A673 (cell line): ENCODE measurements at regions not wholly inside any gene's neighbourhood (a gene's known extent, or its start where the extent isn't known, plus 50 kb on each side); places are given as distances from the start of the nearest gene placed in this dataset.

Experiments
- BruUV-seq: library from RNA; stranded (reverse); fragments of 400-500 nt; replicated peaks from 2 replicates; lab custom pipeline; 2021; lab: Mats Ljungman, UMichigan
- CTCF ChIA-PET: fragments of 300-600 bp; sonication (Branson Sonifier 250); formaldehyde crosslinking; loops from one replicate; lab custom pipeline; 2022; ENCODE audit warnings: antibody characterized with exemption; lab: Charles Lee
- POLR2A ChIA-PET: fragments of 300-600 bp; sonication (Branson Sonifier 250); formaldehyde crosslinking; loops from one replicate; lab custom pipeline; 2022; ENCODE audit warnings: antibody characterized with exemption; ENCODE audit not compliant: low non-redundant PET; lab: Charles Lee
- DNase-seq: peaks from one replicate; pipeline ENCODE4 v3.0.0-alpha.2; 2015; ENCODE audit warnings: low spot score
- H3K27ac ChIP-seq: fragments of 200-600 bp; sonication (generic); 2 replicates; pipeline ENCODE4 v1.5.1; 2016; ENCODE audit warnings: mixed run types, low read depth, mild to moderate bottlenecking, mixed read lengths, antibody characterized with exemption, low read length; ENCODE audit not compliant: poor library complexity, severe bottlenecking
- H3K27me3 ChIP-seq: fragments of 200-600 bp; sonication (generic); replicated peaks from 2 replicates; pipeline ENCODE4 v1.6.1; 2017; ENCODE audit warnings: mixed run types, low read depth, mild to moderate bottlenecking, mixed read lengths, antibody characterized with exemption, low read length; ENCODE audit not compliant: insufficient read depth, poor library complexity
- H3K36me3 ChIP-seq: fragments of 200-600 bp; sonication (generic); 2 replicates; pipeline ENCODE4 v1.6.1; 2016; ENCODE audit warnings: mixed run types, mild to moderate bottlenecking, mixed read lengths, antibody characterized with exemption, low read length; ENCODE audit not compliant: insufficient read depth, poor library complexity, severe bottlenecking
- H3K4me1 ChIP-seq: fragments of 200-600 bp; sonication (generic); 2 replicates; pipeline ENCODE4 v1.6.1; 2017; ENCODE audit warnings: mixed run types, mild to moderate bottlenecking, mixed read lengths, antibody characterized with exemption, low read length; ENCODE audit not compliant: insufficient read depth, poor library complexity, severe bottlenecking
- H3K4me3 ChIP-seq: fragments of 200-600 bp; sonication (generic); 2 replicates; pipeline ENCODE4 v1.5.1; 2016; ENCODE audit warnings: low read depth, mixed run types, mild to moderate bottlenecking, mixed read lengths, low read length; ENCODE audit not compliant: poor library complexity, severe bottlenecking
- H3K9me3 ChIP-seq: fragments of 200-600 bp; sonication (generic); 2 replicates; pipeline ENCODE4 v1.6.1; 2016; ENCODE audit warnings: mixed run types, low read depth, mild to moderate bottlenecking, mixed read lengths, antibody characterized with exemption, low read length; ENCODE audit not compliant: poor library complexity, severe bottlenecking
- EZH2 ChIP-seq: fragments of 200-600 bp; sonication (generic); IDR thresholded peaks from 2 replicates; pipeline ENCODE4 v1.6.1; 2017; ENCODE audit warnings: borderline replicate concordance, low read depth, mild to moderate bottlenecking, mixed read lengths, antibody characterized with exemption, low read length; ENCODE audit not compliant: poor library complexity, severe bottlenecking
- intact Hi-C: fragments of 100-400 bp; cut with micrococcal nuclease; formaldehyde crosslinking; loops from one replicate; pipeline ENCODE4 v1.10.0; 2022; ENCODE audit not compliant: unreplicated experiment
- TF ChIP-seq, protein P1 (sequence below): fragments of 300-800, 200-600 bp; sonication (generic); conservative IDR thresholded peaks from 2 replicates; pipeline ENCODE4 v1.5.1; 2017; ENCODE audit warnings: low read depth, mild to moderate bottlenecking, antibody characterized with exemption, low read length, moderate library complexity, mixed read lengths

- H3K27me3 ChIP-seq = no peaks in the 10 kb centered on the region
- ChIA-PET CTCF (no interaction called here), POLR2A (no interaction called here)
- no peaks in the 10 kb centered on the region for H3K36me3 ChIP-seq
- BruUV-seq = no TSS peak
- intact Hi-C loops = no loop called here
- no peak for DNase-seq
- no peaks in the 10 kb centered on the region for H3K9me3 ChIP-seq
- TF ChIP-seq EZH2 = no peak
- TF ChIP-seq, protein P1, sequence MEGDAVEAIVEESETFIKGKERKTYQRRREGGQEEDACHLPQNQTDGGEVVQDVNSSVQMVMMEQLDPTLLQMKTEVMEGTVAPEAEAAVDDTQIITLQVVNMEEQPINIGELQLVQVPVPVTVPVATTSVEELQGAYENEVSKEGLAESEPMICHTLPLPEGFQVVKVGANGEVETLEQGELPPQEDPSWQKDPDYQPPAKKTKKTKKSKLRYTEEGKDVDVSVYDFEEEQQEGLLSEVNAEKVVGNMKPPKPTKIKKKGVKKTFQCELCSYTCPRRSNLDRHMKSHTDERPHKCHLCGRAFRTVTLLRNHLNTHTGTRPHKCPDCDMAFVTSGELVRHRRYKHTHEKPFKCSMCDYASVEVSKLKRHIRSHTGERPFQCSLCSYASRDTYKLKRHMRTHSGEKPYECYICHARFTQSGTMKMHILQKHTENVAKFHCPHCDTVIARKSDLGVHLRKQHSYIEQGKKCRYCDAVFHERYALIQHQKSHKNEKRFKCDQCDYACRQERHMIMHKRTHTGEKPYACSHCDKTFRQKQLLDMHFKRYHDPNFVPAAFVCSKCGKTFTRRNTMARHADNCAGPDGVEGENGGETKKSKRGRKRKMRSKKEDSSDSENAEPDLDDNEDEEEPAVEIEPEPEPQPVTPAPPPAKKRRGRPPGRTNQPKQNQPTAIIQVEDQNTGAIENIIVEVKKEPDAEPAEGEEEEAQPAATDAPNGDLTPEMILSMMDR = no peak
- H3K4me3 ChIP-seq = no peak overlapping the region
- H3K27ac ChIP-seq = no peak overlapping the region
- peaks cover 14% of the 10 kb centered on the region for H3K4me1 ChIP-seq
Measured at GRCh38 chrX:39731735-39732134, 366.0 kb downstream of the BCOR start.

- no peak overlapping the region for H3K27ac ChIP-seq
- no TSS peak for BruUV-seq
- no peaks in the 10 kb centered on the region for H3K27me3 ChIP-seq
- TF ChIP-seq, protein P1 = no peak
- no peak for TF ChIP-seq EZH2
- H3K4me1 ChIP-seq = peaks cover 8% of the 10 kb centered on the region
- no peak overlapping the region for H3K4me3 ChIP-seq
- DNase-seq = no peak
- intact Hi-C loops = no loop called here
- H3K9me3 ChIP-seq = no peaks in the 10 kb centered on the region
- H3K36me3 ChIP-seq = no peaks in the 10 kb centered on the region
- ChIA-PET CTCF (no interaction called here), POLR2A (no interaction called here)
Measured at GRCh38 chrX:39733745-39734144, 364.0 kb downstream of the BCOR start.

GRCh38 chrX:39734174-39734776 lies 363.5 kb downstream of the BCOR start:
- CTCF ChIA-PET = no interaction called here
- intact Hi-C loops = no loop called here

More at GRCh38 chrX:39734174-39734776, 363.5 kb downstream of the BCOR start:
- H3K4me1 ChIP-seq = peaks cover 8% of the 10 kb centered on the region
- POLR2A ChIA-PET = no interaction called here
- no peak overlapping the region for H3K4me3 ChIP-seq
- no peak for TF ChIP-seq EZH2
- TF ChIP-seq, protein P1 = no peak
- no TSS peak for BruUV-seq
- H3K27ac ChIP-seq = no peak overlapping the region
- no peak for DNase-seq
- H3K9me3 ChIP-seq = no peaks in the 10 kb centered on the region
- no peaks in the 10 kb centered on the region for H3K27me3 ChIP-seq
- H3K36me3 ChIP-seq = no peaks in the 10 kb centered on the region
